Activated B cell treated with CpG ODN at 0.5 μM for 24 hours (primary cell): ENCODE measurements at regions not wholly inside any gene's neighbourhood (a gene's known extent, or its start where the extent isn't known, plus 50 kb on each side); places are given as distances from the start of the nearest gene placed in this dataset.

ENCODE experiments used
- ATAC-seq: fragments of 200-7000 bp; cut with Tn5 transposase; one replicate; pipeline ENCODE4 v1.10.0; 2021; ENCODE audit warnings: low read depth, mild to moderate bottlenecking, moderate library complexity
- CTCF ChIA-PET: fragments of 350-600 bp; sonication (Branson Sonifier 250); formaldehyde crosslinking; loops from one replicate; lab custom pipeline; 2021; ENCODE audit warnings: antibody characterized with exemption; lab: Charles Lee
- POLR2A ChIA-PET: fragments of 350-600 bp; sonication (Branson Sonifier 250); formaldehyde crosslinking; loops from one replicate; lab custom pipeline; 2021; ENCODE audit warnings: antibody characterized with exemption; lab: Charles Lee
- DNase-seq: peaks from one replicate; pipeline ENCODE4 v3.0.0; 2022
- H3K27ac Mint-ChIP-seq: one replicate; pipeline ENCODE4 v1.8.0; 2020; ENCODE audit warnings: mixed read lengths
- H3K27me3 Mint-ChIP-seq: one replicate; pipeline ENCODE4 v1.8.0; 2021; ENCODE audit warnings: mixed read lengths
- H3K36me3 Mint-ChIP-seq: one replicate; pipeline ENCODE4 v1.8.0; 2021; ENCODE audit warnings: low read depth, mixed read lengths
- H3K4me1 Mint-ChIP-seq: one replicate; pipeline ENCODE4 v1.8.0; 2021; ENCODE audit warnings: mixed read lengths
- H3K4me3 Mint-ChIP-seq: one replicate; pipeline ENCODE4 v1.8.0; 2020; ENCODE audit warnings: mild to moderate bottlenecking, mixed read lengths
- H3K9me3 Mint-ChIP-seq: one replicate; pipeline ENCODE4 v1.8.0; 2020; ENCODE audit warnings: mixed read lengths
- intact Hi-C: fragments of 100-400 bp; cut with micrococcal nuclease; formaldehyde crosslinking; loops from one replicate; pipeline ENCODE4 v1.15.1; 2024
- TF ChIP-seq, protein P1 (sequence below): fragments of 200-600 bp; IDR thresholded peaks from one replicate; pipeline ENCODE4 v1.8.0; 2022; ENCODE audit warnings: antibody characterized with exemption, mild to moderate bottlenecking

- Mint-ChIP-seq H3K36me3 (no peaks in the 10 kb centered on the region), H3K27ac (no peak overlapping the region), H3K4me1 (peaks cover 16% of the 10 kb centered on the region), H3K9me3 (no peaks in the 10 kb centered on the region), H3K4me3 (no peak overlapping the region), H3K27me3 (no peaks in the 10 kb centered on the region)
- DNase-seq, result no peak
- ChIA-PET POLR2A (interaction anchor here (0.5 to 1.7 kb wide), 2 partner anchors 22 to 63 kb away, joined by 3 to 6 read pairs; partner anchors contain the start of gene RASGRP1), CTCF (interaction anchor here (1.3 kb wide), 2 partner anchors 57 to 63 kb away, joined by 3 read pairs; no protein-coding TSS in a partner anchor)
- no peak for ATAC-seq
- TF ChIP-seq, protein P1, sequence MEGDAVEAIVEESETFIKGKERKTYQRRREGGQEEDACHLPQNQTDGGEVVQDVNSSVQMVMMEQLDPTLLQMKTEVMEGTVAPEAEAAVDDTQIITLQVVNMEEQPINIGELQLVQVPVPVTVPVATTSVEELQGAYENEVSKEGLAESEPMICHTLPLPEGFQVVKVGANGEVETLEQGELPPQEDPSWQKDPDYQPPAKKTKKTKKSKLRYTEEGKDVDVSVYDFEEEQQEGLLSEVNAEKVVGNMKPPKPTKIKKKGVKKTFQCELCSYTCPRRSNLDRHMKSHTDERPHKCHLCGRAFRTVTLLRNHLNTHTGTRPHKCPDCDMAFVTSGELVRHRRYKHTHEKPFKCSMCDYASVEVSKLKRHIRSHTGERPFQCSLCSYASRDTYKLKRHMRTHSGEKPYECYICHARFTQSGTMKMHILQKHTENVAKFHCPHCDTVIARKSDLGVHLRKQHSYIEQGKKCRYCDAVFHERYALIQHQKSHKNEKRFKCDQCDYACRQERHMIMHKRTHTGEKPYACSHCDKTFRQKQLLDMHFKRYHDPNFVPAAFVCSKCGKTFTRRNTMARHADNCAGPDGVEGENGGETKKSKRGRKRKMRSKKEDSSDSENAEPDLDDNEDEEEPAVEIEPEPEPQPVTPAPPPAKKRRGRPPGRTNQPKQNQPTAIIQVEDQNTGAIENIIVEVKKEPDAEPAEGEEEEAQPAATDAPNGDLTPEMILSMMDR, result no peak
- intact Hi-C loops, result loop anchor here (2.0 kb wide), 1 partner anchor 16 kb away; no protein-coding TSS in a partner anchor
Measured at GRCh38 chr15:38626443-38627050, 61.9 kb upstream of the RASGRP1 start.

GRCh38 chr15:38627689-38628277 is 63.2 kb upstream of the RASGRP1 start:
- Mint-ChIP-seq H3K9me3 (no peaks in the 10 kb centered on the region), H3K27me3 (no peaks in the 10 kb centered on the region), H3K36me3 (no peaks in the 10 kb centered on the region), H3K4me3 (no peak overlapping the region), H3K4me1 (peaks cover 19% of the 10 kb centered on the region), H3K27ac (no peak overlapping the region)
- intact Hi-C loops, result loop anchor here (2.0 kb wide), 1 partner anchor 17 kb away; no protein-coding TSS in a partner anchor
- no peak for DNase-seq
- TF ChIP-seq, protein P1, result no peak
- CTCF ChIA-PET, result interaction anchor here (0.9 kb wide), 1 partner anchor 75 kb away, joined by 3 read pairs; no protein-coding TSS in a partner anchor
- POLR2A ChIA-PET, result no interaction called here
- no peak for ATAC-seq

DNA sequence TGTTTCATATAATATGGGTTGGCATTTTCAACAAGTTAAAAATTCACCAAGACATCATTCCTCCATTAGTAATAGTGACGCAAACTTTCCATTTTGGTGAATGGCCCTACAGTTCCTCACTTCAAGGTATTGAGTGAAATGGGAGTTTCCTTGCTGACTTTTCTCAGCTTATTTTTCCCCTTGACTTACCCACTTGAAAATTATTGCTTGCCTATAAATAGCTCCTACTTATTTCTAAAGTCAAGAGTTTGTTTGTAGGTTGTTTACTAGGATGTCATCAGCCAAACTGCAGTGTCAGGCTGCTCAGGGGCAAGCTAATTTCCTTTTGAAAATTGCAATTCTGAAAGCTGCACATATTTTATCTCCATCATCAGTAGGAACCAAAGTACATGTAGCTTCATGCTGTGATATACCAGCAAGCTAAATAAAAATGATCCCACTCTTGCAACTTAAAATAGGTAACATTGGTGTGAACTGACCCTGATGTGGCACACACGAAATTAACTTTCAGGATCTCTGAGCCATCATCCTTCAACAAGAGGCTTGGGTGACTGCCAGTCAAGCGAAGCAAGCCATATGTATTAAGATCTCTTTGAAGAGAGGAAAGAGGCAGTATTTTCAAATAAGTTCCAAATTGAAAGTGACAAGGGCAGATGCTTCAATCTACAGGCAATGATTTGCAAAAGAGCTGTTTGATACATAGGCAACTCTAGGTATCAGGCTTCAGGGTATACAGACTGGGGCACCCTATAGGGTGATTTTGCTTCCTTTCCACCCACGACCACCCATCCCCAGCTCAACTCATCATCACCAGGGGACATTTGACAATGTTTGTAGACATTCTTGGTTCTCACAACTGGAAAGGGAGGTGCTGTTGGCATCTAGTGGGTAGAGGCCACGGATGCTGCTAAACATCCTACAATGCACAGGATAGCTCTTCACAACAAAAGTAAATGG is 66.8 kb upstream of the RASGRP1 start:
- no peaks in the 10 kb centered on the region for H3K27me3 Mint-ChIP-seq
- no peaks in the 10 kb centered on the region for H3K36me3 Mint-ChIP-seq
- H3K27ac Mint-ChIP-seq, result peak overlapping the region; percentile 54
- DNase-seq (no peak), ATAC-seq (peak; percentile 34)
- ChIA-PET CTCF (interaction anchor here (1.3 to 1.5 kb wide), 2 partner anchors 17 to 67 kb away, joined by 5 read pairs; no protein-coding TSS in a partner anchor), POLR2A (interaction anchor here (0.6 kb wide), 1 partner anchor 9 kb away, joined by 3 read pairs; no protein-coding TSS in a partner anchor)
- H3K4me3 Mint-ChIP-seq, result no peak overlapping the region
- intact Hi-C loops, result no loop called here
- no peaks in the 10 kb centered on the region for H3K9me3 Mint-ChIP-seq
- peaks cover 14% of the 10 kb centered on the region for H3K4me1 Mint-ChIP-seq
- TF ChIP-seq, protein P1, result no peak

DNA sequence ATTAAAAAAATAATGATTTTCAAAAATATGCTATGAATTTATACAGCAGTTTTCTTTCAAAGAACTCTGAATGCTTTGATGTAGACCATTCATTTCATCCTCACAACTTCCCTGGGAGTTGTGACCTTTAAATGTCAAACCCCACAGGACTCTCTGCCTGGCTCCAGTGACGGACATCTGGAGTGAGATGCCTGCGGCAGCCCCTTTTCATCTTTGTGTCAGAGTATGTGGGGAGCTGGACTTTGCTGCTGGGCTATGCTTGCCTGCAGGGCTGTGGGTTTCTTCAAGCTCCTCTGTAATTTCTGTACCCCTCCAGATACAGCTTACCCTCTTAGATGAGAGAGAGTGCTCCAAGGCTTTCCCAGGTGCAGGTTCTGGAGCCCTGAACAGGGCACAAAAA is 70.6 kb upstream of the RASGRP1 start:
- ATAC-seq (no peak), DNase-seq (no peak)
- Mint-ChIP-seq H3K27ac (no peak overlapping the region), H3K4me1 (peaks cover 21% of the 10 kb centered on the region), H3K27me3 (no peaks in the 10 kb centered on the region), H3K9me3 (no peaks in the 10 kb centered on the region), H3K4me3 (no peak overlapping the region), H3K36me3 (no peaks in the 10 kb centered on the region)
- POLR2A ChIA-PET, result no interaction called here
- TF ChIP-seq, protein P1, result no peak
- CTCF ChIA-PET, result no interaction called here
- intact Hi-C loops, result no loop called here
